ENCODE measurements at regions not wholly inside any gene's neighbourhood (a gene's known extent, or its start where the extent isn't known, plus 50 kb on each side); places are given as distances from the start of the nearest gene placed in this dataset.

DNA sequence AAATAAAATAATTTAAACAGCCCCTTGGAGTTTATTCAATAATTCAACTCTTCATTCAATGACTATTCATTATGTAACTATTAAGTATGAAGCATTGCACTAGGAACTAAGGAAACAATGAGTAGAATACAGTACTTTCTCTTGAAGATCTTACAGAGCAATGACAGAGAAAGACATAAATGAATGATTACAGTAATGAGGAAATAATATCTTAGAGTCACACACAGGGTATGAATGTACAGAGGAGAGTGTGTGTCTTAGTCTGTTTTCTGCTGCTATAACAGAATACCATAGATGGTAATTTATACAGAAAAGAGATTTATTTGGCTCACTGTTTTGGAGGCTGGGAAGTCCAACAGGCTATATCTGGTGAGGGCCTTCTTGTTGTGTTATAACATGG, 120.5 kb upstream of the NRBF2 start:
- FAIRE-seq, result no peak
- no peak overlapping the region for H3K4me3 ChIP-seq (ENCODE audit: low read depth in 1 of 3, low read length in 3 of 3)
- H3K4me1 ChIP-seq (ENCODE audit: control insufficient read depth in 3 of 3, insufficient read depth in 2 of 3, low read depth in 1 of 3, low read length in 2 of 3), result no peaks in the 10 kb centered on the region
- no peaks in the 10 kb centered on the region for H3K9me3 ChIP-seq (ENCODE audit: control insufficient read depth in 2 of 2, insufficient read depth in 1 of 2, low read depth in 1 of 2, low read length in 1 of 2)
- no peaks in the 10 kb centered on the region for H3K36me3 ChIP-seq (ENCODE audit: control insufficient read depth in 3 of 3, insufficient read depth in 2 of 3, low read depth in 1 of 3, low read length in 3 of 3)
- no peaks in the 10 kb centered on the region for H3K27me3 ChIP-seq (ENCODE audit: control insufficient read depth in 3 of 3, insufficient read depth in 3 of 3, low read length in 3 of 3)
- H3K27ac ChIP-seq (ENCODE audit: low read depth in 1 of 3, low read length in 2 of 3), result no peak overlapping the region
- no peak for DNase-seq

GRCh38 chr10:63010203-63010602, 122.9 kb upstream of the NRBF2 start:
- 85 to 97% (median 93%) methylated on average over 1 of the region's 1 CpG for WGBS, 3 donors
- FAIRE-seq (no peak), DNase-seq (no peak)
- Histone ChIP-seq H3K27me3 (ENCODE audit: control insufficient read depth in 3 of 3, insufficient read depth in 3 of 3, low read length in 3 of 3) (no peaks in the 10 kb centered on the region), H3K9me3 (ENCODE audit: control insufficient read depth in 2 of 2, insufficient read depth in 1 of 2, low read depth in 1 of 2, low read length in 1 of 2) (no peaks in the 10 kb centered on the region), H3K36me3 (ENCODE audit: control insufficient read depth in 3 of 3, insufficient read depth in 2 of 3, low read depth in 1 of 3, low read length in 3 of 3) (no peaks in the 10 kb centered on the region), H3K27ac (ENCODE audit: low read depth in 1 of 3, low read length in 2 of 3) (no peak overlapping the region), H3K4me1 (ENCODE audit: control insufficient read depth in 3 of 3, insufficient read depth in 2 of 3, low read depth in 1 of 3, low read length in 2 of 3) (no peaks in the 10 kb centered on the region), H3K4me3 (ENCODE audit: low read depth in 1 of 3, low read length in 3 of 3) (no peak overlapping the region)

DNA sequence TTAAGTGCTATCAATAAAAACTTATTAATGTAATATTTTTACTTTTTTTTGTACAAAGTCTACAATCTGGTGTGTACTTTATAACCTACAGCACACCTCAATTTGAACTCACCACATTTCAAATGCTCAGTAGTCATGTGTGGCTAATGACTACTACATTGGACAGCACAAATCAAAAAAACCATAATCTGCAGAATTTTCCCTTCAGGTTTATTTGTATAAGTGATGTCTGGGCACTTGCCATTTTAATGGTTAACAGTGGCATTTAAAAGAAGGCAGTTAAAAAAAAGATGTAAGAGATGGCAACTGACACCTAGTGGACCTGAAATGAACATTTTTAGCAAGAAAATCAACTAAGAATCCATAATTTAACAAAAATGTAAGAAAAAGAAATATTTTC, 124.6 kb upstream of the NRBF2 start:
- Histone ChIP-seq H3K9me3 (ENCODE audit: control insufficient read depth in 2 of 2, insufficient read depth in 1 of 2, low read depth in 1 of 2, low read length in 1 of 2) (no peaks in the 10 kb centered on the region), H3K4me3 (ENCODE audit: low read depth in 1 of 3, low read length in 3 of 3) (no peak overlapping the region), H3K36me3 (ENCODE audit: control insufficient read depth in 3 of 3, insufficient read depth in 2 of 3, low read depth in 1 of 3, low read length in 3 of 3) (no peaks in the 10 kb centered on the region), H3K27me3 (ENCODE audit: control insufficient read depth in 3 of 3, insufficient read depth in 3 of 3, low read length in 3 of 3) (no peaks in the 10 kb centered on the region), H3K4me1 (ENCODE audit: control insufficient read depth in 3 of 3, insufficient read depth in 2 of 3, low read depth in 1 of 3, low read length in 2 of 3) (no peaks in the 10 kb centered on the region), H3K27ac (ENCODE audit: low read depth in 1 of 3, low read length in 2 of 3) (no peak overlapping the region)
- FAIRE-seq (no peak), DNase-seq (no peak)

- Histone ChIP-seq H3K27ac (ENCODE audit: low read depth in 1 of 3, low read length in 2 of 3) (no peak overlapping the region), H3K9me3 (ENCODE audit: control insufficient read depth in 2 of 2, insufficient read depth in 1 of 2, low read depth in 1 of 2, low read length in 1 of 2) (no peaks in the 10 kb centered on the region), H3K27me3 (ENCODE audit: control insufficient read depth in 3 of 3, insufficient read depth in 3 of 3, low read length in 3 of 3) (no peaks in the 10 kb centered on the region), H3K4me3 (ENCODE audit: low read depth in 1 of 3, low read length in 3 of 3) (no peak overlapping the region), H3K4me1 (ENCODE audit: control insufficient read depth in 3 of 3, insufficient read depth in 2 of 3, low read depth in 1 of 3, low read length in 2 of 3) (no peaks in the 10 kb centered on the region), H3K36me3 (ENCODE audit: control insufficient read depth in 3 of 3, insufficient read depth in 2 of 3, low read depth in 1 of 3, low read length in 3 of 3) (no peaks in the 10 kb centered on the region)
- FAIRE-seq (no peak), DNase-seq (no peak)
- 86 to 90% (median 89%) methylated on average over 9 of the region's 9 CpGs for WGBS, 3 donors
Observed at GRCh38 chr10:63007112-63007511, 126.0 kb upstream of the NRBF2 start.

- 43 to 68% (median 56%) methylated on average over 3 of the region's 3 CpGs for WGBS, 3 donors
- Histone ChIP-seq H3K27me3 (ENCODE audit: control insufficient read depth in 3 of 3, insufficient read depth in 3 of 3, low read length in 3 of 3) (no peaks in the 10 kb centered on the region), H3K4me3 (ENCODE audit: low read depth in 1 of 3, low read length in 3 of 3) (no peak overlapping the region), H3K27ac (ENCODE audit: low read depth in 1 of 3, low read length in 2 of 3) (no peak overlapping the region), H3K4me1 (ENCODE audit: control insufficient read depth in 3 of 3, insufficient read depth in 2 of 3, low read depth in 1 of 3, low read length in 2 of 3) (no peaks in the 10 kb centered on the region), H3K36me3 (ENCODE audit: control insufficient read depth in 3 of 3, insufficient read depth in 2 of 3, low read depth in 1 of 3, low read length in 3 of 3) (no peaks in the 10 kb centered on the region), H3K9me3 (ENCODE audit: control insufficient read depth in 2 of 2, insufficient read depth in 1 of 2, low read depth in 1 of 2, low read length in 1 of 2) (no peaks in the 10 kb centered on the region)
- DNase-seq (no peak), FAIRE-seq (no peak)
Observed at GRCh38 chr10:63005246-63005645, 127.9 kb upstream of the NRBF2 start.

GRCh38 chr10:63003816-63004453, 129.2 kb upstream of the NRBF2 start:
- no peaks in the 10 kb centered on the region for H3K36me3 ChIP-seq (ENCODE audit: control insufficient read depth in 3 of 3, insufficient read depth in 2 of 3, low read depth in 1 of 3, low read length in 3 of 3)
- H3K27me3 ChIP-seq (ENCODE audit: control insufficient read depth in 3 of 3, insufficient read depth in 3 of 3, low read length in 3 of 3), result no peaks in the 10 kb centered on the region
- H3K4me1 ChIP-seq (ENCODE audit: control insufficient read depth in 3 of 3, insufficient read depth in 2 of 3, low read depth in 1 of 3, low read length in 2 of 3), result no peaks in the 10 kb centered on the region
- H3K4me3 ChIP-seq (ENCODE audit: low read depth in 1 of 3, low read length in 3 of 3), result no peak overlapping the region
- H3K27ac ChIP-seq (ENCODE audit: low read depth in 1 of 3, low read length in 2 of 3), result no peak overlapping the region
- no peak for DNase-seq
- WGBS, 3 donors, result 43 to 64% (median 53%) methylated on average over 5 of the region's 5 CpGs
- no peaks in the 10 kb centered on the region for H3K9me3 ChIP-seq (ENCODE audit: control insufficient read depth in 2 of 2, insufficient read depth in 1 of 2, low read depth in 1 of 2, low read length in 1 of 2)
- no peak for FAIRE-seq

DNA sequence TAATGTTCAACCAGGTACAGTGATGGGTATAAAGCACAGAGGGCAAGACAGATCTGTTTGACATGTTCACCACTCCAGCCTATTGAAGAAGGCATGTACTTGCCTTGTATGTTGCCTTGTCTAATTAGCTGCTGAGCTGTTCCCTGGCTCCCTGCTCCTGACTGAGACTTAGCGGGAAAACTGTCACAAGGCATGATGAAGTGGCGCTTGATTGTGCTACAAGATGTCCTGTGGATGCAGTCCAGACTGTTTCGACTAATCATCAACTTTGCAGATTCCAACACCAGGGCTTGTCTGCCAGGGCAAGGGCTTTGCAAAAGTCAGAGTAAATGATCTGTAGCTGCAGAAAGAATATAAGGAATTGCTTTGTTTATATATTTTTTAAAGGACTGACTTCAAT, 136.2 kb upstream of the NRBF2 start:
- H3K9me3 ChIP-seq (ENCODE audit: control insufficient read depth in 2 of 2, insufficient read depth in 1 of 2, low read depth in 1 of 2, low read length in 1 of 2), result no peaks in the 10 kb centered on the region
- no peaks in the 10 kb centered on the region for H3K4me1 ChIP-seq (ENCODE audit: control insufficient read depth in 3 of 3, insufficient read depth in 2 of 3, low read depth in 1 of 3, low read length in 2 of 3)
- DNase-seq (peak in 1 of 2 donors; percentile 3), FAIRE-seq (no peak)
- no peak overlapping the region for H3K4me3 ChIP-seq (ENCODE audit: low read depth in 1 of 3, low read length in 3 of 3)
- no peaks in the 10 kb centered on the region for H3K27me3 ChIP-seq (ENCODE audit: control insufficient read depth in 3 of 3, insufficient read depth in 3 of 3, low read length in 3 of 3)
- no peak overlapping the region for H3K27ac ChIP-seq (ENCODE audit: low read depth in 1 of 3, low read length in 2 of 3)
- 41 to 55% (median 43%) methylated on average over 3 of the region's 3 CpGs for WGBS, 3 donors
- no peaks in the 10 kb centered on the region for H3K36me3 ChIP-seq (ENCODE audit: control insufficient read depth in 3 of 3, insufficient read depth in 2 of 3, low read depth in 1 of 3, low read length in 3 of 3)

DNA sequence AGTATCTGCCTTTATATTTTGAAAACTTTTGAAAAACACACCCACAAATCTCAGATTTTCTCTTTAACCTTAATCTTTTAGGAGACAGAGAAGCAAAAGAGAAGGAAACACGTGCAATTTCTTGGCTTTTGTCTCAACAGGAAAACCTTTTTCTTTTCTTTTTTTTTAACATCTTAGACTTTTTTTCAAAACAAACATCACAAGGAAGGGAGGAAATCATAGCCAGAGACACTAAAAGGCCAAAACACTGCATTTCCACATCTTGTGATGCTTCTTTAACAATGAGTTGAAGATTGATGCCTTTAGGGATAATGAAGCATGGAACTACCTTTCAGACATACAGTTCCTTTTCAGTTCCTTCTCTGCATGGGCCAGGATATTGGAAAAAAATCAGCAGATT, 136.6 kb upstream of the NRBF2 start:
- Histone ChIP-seq H3K4me3 (ENCODE audit: low read depth in 1 of 3, low read length in 3 of 3) (no peak overlapping the region), H3K27me3 (ENCODE audit: control insufficient read depth in 3 of 3, insufficient read depth in 3 of 3, low read length in 3 of 3) (no peaks in the 10 kb centered on the region), H3K4me1 (ENCODE audit: control insufficient read depth in 3 of 3, insufficient read depth in 2 of 3, low read depth in 1 of 3, low read length in 2 of 3) (no peaks in the 10 kb centered on the region), H3K9me3 (ENCODE audit: control insufficient read depth in 2 of 2, insufficient read depth in 1 of 2, low read depth in 1 of 2, low read length in 1 of 2) (no peaks in the 10 kb centered on the region), H3K36me3 (ENCODE audit: control insufficient read depth in 3 of 3, insufficient read depth in 2 of 3, low read depth in 1 of 3, low read length in 3 of 3) (no peaks in the 10 kb centered on the region), H3K27ac (ENCODE audit: low read depth in 1 of 3, low read length in 2 of 3) (no peak overlapping the region)
- WGBS, 3 donors, result 43 to 61% (median 44%) methylated on average over 1 of the region's 1 CpG
- DNase-seq (no peak), FAIRE-seq (no peak)

GRCh38 chr10:62993121-62993520, 140.0 kb upstream of the NRBF2 start:
- H3K27me3 ChIP-seq (ENCODE audit: control insufficient read depth in 3 of 3, insufficient read depth in 3 of 3, low read length in 3 of 3), result no peaks in the 10 kb centered on the region
- DNase-seq (no peak), FAIRE-seq (no peak)
- H3K27ac ChIP-seq (ENCODE audit: low read depth in 1 of 3, low read length in 2 of 3), result no peak overlapping the region
- no peaks in the 10 kb centered on the region for H3K4me1 ChIP-seq (ENCODE audit: control insufficient read depth in 3 of 3, insufficient read depth in 2 of 3, low read depth in 1 of 3, low read length in 2 of 3)
- no peaks in the 10 kb centered on the region for H3K36me3 ChIP-seq (ENCODE audit: control insufficient read depth in 3 of 3, insufficient read depth in 2 of 3, low read depth in 1 of 3, low read length in 3 of 3)
- no peaks in the 10 kb centered on the region for H3K9me3 ChIP-seq (ENCODE audit: control insufficient read depth in 2 of 2, insufficient read depth in 1 of 2, low read depth in 1 of 2, low read length in 1 of 2)
- no peak overlapping the region for H3K4me3 ChIP-seq (ENCODE audit: low read depth in 1 of 3, low read length in 3 of 3)

Data from small intestine (tissue), 7 donors.